ENCODE measurements at regions not wholly inside any gene's neighbourhood (a gene's known extent, or its start where the extent isn't known, plus 50 kb on each side); places are given as distances from the start of the nearest gene placed in this dataset.
A peak's percentile ranks its signal among the peaks of the same experiment; 100 is the strongest.

- 85% methylated on average over 3 of the region's 3 CpGs for WGBS
- Histone ChIP-seq H3K4me1 (no peaks in the 10 kb centered on the region), H3K27ac (replicated peaks in 1 of 4) (no peak overlapping the region), H3K9me3 (no peaks in the 10 kb centered on the region), H3K4me3 (no peak overlapping the region), H3K36me3 (no peaks in the 10 kb centered on the region), H3K27me3 (peaks cover 0 to 5% (median 0%) of the 10 kb centered on the region in 4 donors)
- TF ChIP-seq EP300 (IDR thresholded peaks at IDR 0.05) = no peak
- TF ChIP-seq, protein P1, sequence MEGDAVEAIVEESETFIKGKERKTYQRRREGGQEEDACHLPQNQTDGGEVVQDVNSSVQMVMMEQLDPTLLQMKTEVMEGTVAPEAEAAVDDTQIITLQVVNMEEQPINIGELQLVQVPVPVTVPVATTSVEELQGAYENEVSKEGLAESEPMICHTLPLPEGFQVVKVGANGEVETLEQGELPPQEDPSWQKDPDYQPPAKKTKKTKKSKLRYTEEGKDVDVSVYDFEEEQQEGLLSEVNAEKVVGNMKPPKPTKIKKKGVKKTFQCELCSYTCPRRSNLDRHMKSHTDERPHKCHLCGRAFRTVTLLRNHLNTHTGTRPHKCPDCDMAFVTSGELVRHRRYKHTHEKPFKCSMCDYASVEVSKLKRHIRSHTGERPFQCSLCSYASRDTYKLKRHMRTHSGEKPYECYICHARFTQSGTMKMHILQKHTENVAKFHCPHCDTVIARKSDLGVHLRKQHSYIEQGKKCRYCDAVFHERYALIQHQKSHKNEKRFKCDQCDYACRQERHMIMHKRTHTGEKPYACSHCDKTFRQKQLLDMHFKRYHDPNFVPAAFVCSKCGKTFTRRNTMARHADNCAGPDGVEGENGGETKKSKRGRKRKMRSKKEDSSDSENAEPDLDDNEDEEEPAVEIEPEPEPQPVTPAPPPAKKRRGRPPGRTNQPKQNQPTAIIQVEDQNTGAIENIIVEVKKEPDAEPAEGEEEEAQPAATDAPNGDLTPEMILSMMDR (IDR thresholded peaks at IDR 0.05) = no peak
- no peak for TF ChIP-seq POLR2AphosphoS5 (IDR thresholded peaks at IDR 0.05)
- TF ChIP-seq POLR2A (IDR thresholded peaks at IDR 0.05; ENCODE audit: low read depth) = no peak
- intact Hi-C loops (cut with DNase I) = no loop called here
- DNase-seq (ENCODE audit: extremely low spot score) = no peak
Measured at GRCh38 chr4:188275686-188276085, 136.4 kb downstream of the TRIML1 start.

GRCh38 chr4:188279184-188279583 is 139.9 kb downstream of the TRIML1 start:
- H3K4me3 ChIP-seq = no peak overlapping the region
- no peak for DNase-seq (ENCODE audit: extremely low spot score)
- intact Hi-C loops (cut with DNase I) = no loop called here
- H3K27ac ChIP-seq (replicated peaks in 1 of 4) = no peak overlapping the region
- H3K36me3 ChIP-seq = no peaks in the 10 kb centered on the region
- peaks cover 0 to 12% (median 9%) of the 10 kb centered on the region in 4 donors for H3K4me1 ChIP-seq
- H3K27me3 ChIP-seq = peaks cover 0 to 25% (median 4%) of the 10 kb centered on the region in 4 donors
- no peak for TF ChIP-seq EP300 (IDR thresholded peaks at IDR 0.05)
- WGBS = 100% methylated on average over 5 of the region's 5 CpGs
- no peaks in the 10 kb centered on the region for H3K9me3 ChIP-seq

DNA sequence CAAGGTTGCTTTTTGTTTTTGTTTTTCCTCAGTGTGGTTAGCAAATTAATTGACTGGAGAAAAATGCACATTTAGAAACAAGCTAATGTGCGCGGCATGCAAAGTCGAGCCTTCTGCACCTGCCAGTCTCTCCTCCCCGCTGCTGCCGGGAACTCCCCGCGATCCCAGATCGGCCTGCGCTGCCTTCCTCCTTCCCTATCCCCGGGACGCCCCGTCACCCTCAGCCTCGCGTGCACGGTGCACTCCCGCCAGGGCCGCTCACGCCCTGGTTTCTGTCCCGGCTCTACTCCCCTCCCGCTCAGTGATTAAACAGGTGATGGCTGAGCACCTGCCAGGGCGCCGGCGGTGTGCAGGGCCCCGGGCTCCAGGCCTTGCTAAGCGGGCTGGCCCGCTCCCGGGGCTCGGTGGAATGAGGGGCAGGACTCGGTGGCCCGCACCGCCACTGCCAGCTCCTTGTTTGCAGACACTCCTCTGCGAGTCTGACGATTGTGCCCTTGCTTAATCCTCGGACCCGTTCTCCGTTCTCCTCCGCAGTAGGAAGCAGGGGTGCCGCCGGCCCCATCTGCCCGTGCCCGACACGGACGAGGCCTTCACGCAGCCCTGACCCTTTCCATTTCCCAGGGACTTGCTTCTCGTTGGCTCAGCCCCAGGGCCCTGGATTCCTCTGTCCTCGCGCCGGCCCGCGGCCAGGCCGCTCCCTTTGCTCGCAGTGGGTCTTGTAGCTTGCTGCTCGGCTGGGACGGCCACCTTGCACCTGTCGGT is 143.4 kb downstream of the TRIML1 start:
- no peaks in the 10 kb centered on the region for H3K9me3 ChIP-seq
- WGBS = 4% methylated on average over 11 of the region's 55 CpGs
- no peak for TF ChIP-seq POLR2AphosphoS5 (IDR thresholded peaks at IDR 0.05)
- no peak for TF ChIP-seq POLR2A (IDR thresholded peaks at IDR 0.05; ENCODE audit: low read depth)
- DNase-seq (ENCODE audit: extremely low spot score) = no peak
- no peaks in the 10 kb centered on the region for H3K36me3 ChIP-seq
- H3K27ac ChIP-seq (replicated peaks in 1 of 4) = no peak overlapping the region
- H3K4me1 ChIP-seq = peaks cover 0 to 12% (median 9%) of the 10 kb centered on the region in 4 donors
- H3K4me3 ChIP-seq = peak overlapping the region; percentile 34 to 40 (median 38)
- intact Hi-C loops (cut with DNase I) = no loop called here
- H3K27me3 ChIP-seq = peaks cover 0 to 25% (median 4%) of the 10 kb centered on the region in 4 donors

DNA sequence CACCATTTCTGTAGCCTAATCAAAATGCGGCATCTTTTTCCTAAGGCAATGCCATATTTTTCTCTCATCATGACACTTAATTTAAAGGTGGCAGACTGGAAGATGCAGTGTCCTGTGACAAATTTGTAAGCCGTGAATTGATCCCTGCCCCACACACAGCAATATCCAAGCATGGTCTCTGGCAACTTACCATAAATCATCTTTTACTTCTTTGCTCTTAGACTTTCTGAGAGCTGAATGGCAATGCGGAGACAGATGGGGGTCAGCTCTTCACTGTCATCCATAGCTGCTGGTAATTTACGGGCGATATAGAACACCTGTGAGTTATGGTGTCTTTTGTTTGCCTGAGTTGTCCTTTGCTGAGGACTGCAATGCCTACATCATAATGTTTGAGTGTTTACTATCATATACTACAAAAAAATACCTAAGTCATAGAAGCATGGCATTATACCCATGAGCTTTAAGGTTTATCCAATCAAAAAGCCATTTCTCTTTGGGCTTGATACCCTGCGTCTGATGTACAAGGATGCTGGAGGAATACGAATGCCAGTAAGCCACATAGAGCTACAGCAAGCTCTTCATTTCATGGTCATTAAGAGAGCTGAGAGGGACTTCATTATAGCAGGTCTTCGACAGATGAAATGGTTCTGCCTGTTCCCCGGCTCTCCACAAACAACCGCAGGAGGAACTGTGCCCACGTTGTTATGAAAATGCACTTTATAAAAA is 148.1 kb downstream of the TRIML1 start:
- TF ChIP-seq EP300 (IDR thresholded peaks at IDR 0.05) = no peak
- intact Hi-C loops (cut with DNase I) = no loop called here
- peaks cover 0 to 9% (median 7%) of the 10 kb centered on the region in 4 donors for H3K4me1 ChIP-seq
- peaks cover 0 to 15% (median 4%) of the 10 kb centered on the region in 4 donors for H3K27me3 ChIP-seq
- DNase-seq (ENCODE audit: extremely low spot score) = no peak
- H3K9me3 ChIP-seq = no peaks in the 10 kb centered on the region
- H3K4me3 ChIP-seq = no peak overlapping the region
- no peaks in the 10 kb centered on the region for H3K36me3 ChIP-seq
- no peak overlapping the region for H3K27ac ChIP-seq (replicated peaks in 1 of 4)
- WGBS = 81% methylated on average over 11 of the region's 11 CpGs

DNA sequence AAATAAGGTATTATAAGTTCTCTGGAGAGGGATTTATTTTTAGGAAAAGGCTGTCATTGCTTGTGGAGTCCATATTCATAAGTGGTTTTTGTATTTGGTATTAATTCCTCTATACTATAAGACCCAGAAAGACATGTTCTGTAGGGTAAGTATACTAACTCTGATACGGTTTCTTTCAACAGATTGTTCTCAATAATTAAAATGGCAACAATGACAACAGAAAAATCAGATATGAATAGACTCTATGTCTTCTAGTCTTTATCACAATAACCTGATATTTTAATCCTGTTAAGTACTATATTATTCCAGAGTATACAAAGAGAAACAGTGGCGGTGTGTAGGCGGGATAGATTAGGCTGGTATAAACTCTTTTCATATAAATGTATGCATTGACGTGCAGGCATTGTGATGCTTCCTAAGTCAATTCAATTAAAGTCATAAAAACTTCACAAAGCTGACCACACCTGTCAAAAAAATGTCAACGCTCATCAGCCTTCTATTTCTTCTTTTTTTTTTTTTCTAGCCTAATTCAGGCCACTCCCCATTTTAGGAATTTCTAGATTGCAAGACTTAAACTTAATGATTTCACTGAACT is 150.4 kb downstream of the TRIML1 start:
- Histone ChIP-seq H3K36me3 (no peaks in the 10 kb centered on the region), H3K9me3 (no peaks in the 10 kb centered on the region), H3K27me3 (no peaks in the 10 kb centered on the region), H3K27ac (replicated peaks in 1 of 4) (no peak overlapping the region), H3K4me3 (no peak overlapping the region), H3K4me1 (no peaks in the 10 kb centered on the region)
- 88% methylated on average over 5 of the region's 5 CpGs for WGBS
- no peak for DNase-seq (ENCODE audit: extremely low spot score)
- no peak for TF ChIP-seq POLR2AphosphoS5 (IDR thresholded peaks at IDR 0.05)
- TF ChIP-seq, protein P1 (IDR thresholded peaks at IDR 0.05) = no peak
- no peak for TF ChIP-seq EP300 (IDR thresholded peaks at IDR 0.05)
- no peak for TF ChIP-seq POLR2A (IDR thresholded peaks at IDR 0.05; ENCODE audit: low read depth)
- intact Hi-C loops (cut with DNase I) = no loop called here

DNA sequence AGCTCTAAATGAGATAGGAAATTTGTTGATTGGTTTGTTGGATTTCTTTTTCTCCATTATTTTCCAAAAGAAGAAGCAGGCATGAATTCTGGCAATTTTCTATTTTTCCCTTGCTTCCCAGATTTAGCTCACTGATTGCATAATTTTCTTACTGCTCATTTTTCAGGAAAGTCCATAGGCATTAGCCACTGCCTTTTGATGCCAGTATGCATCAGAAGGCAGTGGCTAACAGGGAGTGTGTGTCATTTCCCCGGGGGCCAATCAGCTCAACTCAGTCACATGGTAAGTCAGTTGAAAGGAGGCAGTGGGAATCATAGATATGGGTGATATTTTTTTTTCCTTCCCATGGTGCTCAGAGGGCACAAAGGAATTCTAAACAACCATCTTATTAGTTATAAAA is 156.7 kb downstream of the TRIML1 start:
- DNase-seq (ENCODE audit: extremely low spot score) = no peak
- Histone ChIP-seq H3K4me1 (no peaks in the 10 kb centered on the region), H3K9me3 (peaks cover 0 to 5% (median 2%) of the 10 kb centered on the region in 4 donors), H3K4me3 (no peak overlapping the region), H3K36me3 (no peaks in the 10 kb centered on the region), H3K27me3 (no peaks in the 10 kb centered on the region), H3K27ac (replicated peaks in 1 of 4) (no peak overlapping the region)
- TF ChIP-seq EP300 (IDR thresholded peaks at IDR 0.05) (no peak), POLR2A (IDR thresholded peaks at IDR 0.05; ENCODE audit: low read depth) (no peak), POLR2AphosphoS5 (IDR thresholded peaks at IDR 0.05) (no peak)
- TF ChIP-seq, protein P1 (IDR thresholded peaks at IDR 0.05) = no peak
- intact Hi-C loops (cut with DNase I) = no loop called here
- 88% methylated on average over 1 of the region's 1 CpG for WGBS
